ENCODE measurements at regions not wholly inside any gene's neighbourhood (a gene's known extent, or its start where the extent isn't known, plus 50 kb on each side); places are given as distances from the start of the nearest gene placed in this dataset.

DNA sequence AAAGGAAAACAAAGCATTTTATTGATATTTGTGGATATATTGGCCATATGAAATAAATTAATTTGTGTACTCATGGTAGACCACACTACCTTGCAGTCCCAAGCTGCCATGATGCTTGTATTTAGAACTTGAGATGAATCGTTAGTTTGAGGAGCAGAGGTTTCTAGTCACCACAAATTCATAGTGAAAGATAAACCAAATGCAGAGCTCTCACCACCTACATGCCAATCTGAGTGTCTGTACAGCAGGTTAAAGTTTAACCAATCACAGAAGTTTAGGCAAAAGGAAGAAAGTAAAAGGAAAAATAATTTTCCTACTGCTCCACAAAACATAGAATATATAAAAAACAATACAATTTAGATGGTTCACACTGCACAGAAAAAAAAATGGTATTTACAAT is 163.6 kb upstream of the FTMT start:
- no peaks in the 10 kb centered on the region for H3K4me1 ChIP-seq (ENCODE audit: control insufficient read depth, low read length)
- H3K27me3 ChIP-seq (ENCODE audit: control insufficient read depth, low read length): no peaks in the 10 kb centered on the region
- no peaks in the 10 kb centered on the region for H3F3A ChIP-seq (ENCODE audit: control insufficient read depth, insufficient read depth)
- H3K79me2 ChIP-seq (ENCODE audit: control insufficient read depth, low read length): no peaks in the 10 kb centered on the region
- no peaks in the 10 kb centered on the region for H3K9me3 ChIP-seq (ENCODE audit: control insufficient read depth, insufficient read depth, low read length)
- no peak overlapping the region for H3K4me3 ChIP-seq (ENCODE audit: low read length)
- no peak overlapping the region for H3K27ac ChIP-seq (ENCODE audit: low read depth, low read length)
- TF ChIP-seq, protein P1, sequence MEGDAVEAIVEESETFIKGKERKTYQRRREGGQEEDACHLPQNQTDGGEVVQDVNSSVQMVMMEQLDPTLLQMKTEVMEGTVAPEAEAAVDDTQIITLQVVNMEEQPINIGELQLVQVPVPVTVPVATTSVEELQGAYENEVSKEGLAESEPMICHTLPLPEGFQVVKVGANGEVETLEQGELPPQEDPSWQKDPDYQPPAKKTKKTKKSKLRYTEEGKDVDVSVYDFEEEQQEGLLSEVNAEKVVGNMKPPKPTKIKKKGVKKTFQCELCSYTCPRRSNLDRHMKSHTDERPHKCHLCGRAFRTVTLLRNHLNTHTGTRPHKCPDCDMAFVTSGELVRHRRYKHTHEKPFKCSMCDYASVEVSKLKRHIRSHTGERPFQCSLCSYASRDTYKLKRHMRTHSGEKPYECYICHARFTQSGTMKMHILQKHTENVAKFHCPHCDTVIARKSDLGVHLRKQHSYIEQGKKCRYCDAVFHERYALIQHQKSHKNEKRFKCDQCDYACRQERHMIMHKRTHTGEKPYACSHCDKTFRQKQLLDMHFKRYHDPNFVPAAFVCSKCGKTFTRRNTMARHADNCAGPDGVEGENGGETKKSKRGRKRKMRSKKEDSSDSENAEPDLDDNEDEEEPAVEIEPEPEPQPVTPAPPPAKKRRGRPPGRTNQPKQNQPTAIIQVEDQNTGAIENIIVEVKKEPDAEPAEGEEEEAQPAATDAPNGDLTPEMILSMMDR (IDR thresholded peaks at IDR 0.05; ENCODE audit: low read depth, low read length, poor library complexity, severe bottlenecking): no peak
- no peak for TF ChIP-seq EZH2phosphoT487 (IDR thresholded peaks at IDR 0.05; ENCODE audit: borderline replicate concordance, low read length)
- no peaks in the 10 kb centered on the region for H3K36me3 ChIP-seq (ENCODE audit: control insufficient read depth, low read length)
- H3K9me2 ChIP-seq (replicated peaks; ENCODE audit: control insufficient read depth, low read length): no peaks in the 10 kb centered on the region
- no peak overlapping the region for H3K4me2 ChIP-seq (ENCODE audit: low read length)
- no peaks in the 10 kb centered on the region for H4K20me1 ChIP-seq (ENCODE audit: control insufficient read depth, insufficient read depth, low read depth, low read length)

DNA sequence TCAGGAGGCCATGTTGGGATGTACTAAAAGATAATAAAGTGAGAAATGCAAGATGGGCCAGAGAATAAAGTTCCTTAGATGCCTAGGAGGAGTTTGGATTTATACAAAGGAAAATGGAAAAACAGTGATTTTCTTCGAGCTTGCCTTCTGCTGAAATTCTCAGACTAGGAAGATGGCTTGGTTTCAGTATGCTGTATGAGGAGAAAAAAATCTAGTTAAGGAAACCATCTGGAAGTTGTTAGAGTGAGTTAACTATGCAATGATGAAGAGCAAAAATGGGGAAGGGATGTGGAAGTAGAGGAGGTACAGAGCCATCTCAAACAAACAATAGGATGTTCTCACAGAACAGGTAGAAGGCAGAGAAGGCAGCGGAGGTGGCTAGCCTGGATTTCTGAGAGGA is 162.9 kb upstream of the FTMT start:
- no peak overlapping the region for H3K27ac ChIP-seq (ENCODE audit: low read depth, low read length)
- H3K9me3 ChIP-seq (ENCODE audit: control insufficient read depth, insufficient read depth, low read length): no peaks in the 10 kb centered on the region
- H4K20me1 ChIP-seq (ENCODE audit: control insufficient read depth, insufficient read depth, low read depth, low read length): no peaks in the 10 kb centered on the region
- H3K79me2 ChIP-seq (ENCODE audit: control insufficient read depth, low read length): no peaks in the 10 kb centered on the region
- TF ChIP-seq, protein P1 (IDR thresholded peaks at IDR 0.05; ENCODE audit: low read depth, low read length, poor library complexity, severe bottlenecking): no peak
- no peak for TF ChIP-seq EZH2phosphoT487 (IDR thresholded peaks at IDR 0.05; ENCODE audit: borderline replicate concordance, low read length)
- H3K9me2 ChIP-seq (replicated peaks; ENCODE audit: control insufficient read depth, low read length): no peaks in the 10 kb centered on the region
- no peaks in the 10 kb centered on the region for H3K27me3 ChIP-seq (ENCODE audit: control insufficient read depth, low read length)
- H3K36me3 ChIP-seq (ENCODE audit: control insufficient read depth, low read length): no peaks in the 10 kb centered on the region
- no peaks in the 10 kb centered on the region for H3K4me1 ChIP-seq (ENCODE audit: control insufficient read depth, low read length)
- H3K4me3 ChIP-seq (ENCODE audit: low read length): no peak overlapping the region
- no peak overlapping the region for H3K4me2 ChIP-seq (ENCODE audit: low read length)
- no peaks in the 10 kb centered on the region for H3F3A ChIP-seq (ENCODE audit: control insufficient read depth, insufficient read depth)

DNA sequence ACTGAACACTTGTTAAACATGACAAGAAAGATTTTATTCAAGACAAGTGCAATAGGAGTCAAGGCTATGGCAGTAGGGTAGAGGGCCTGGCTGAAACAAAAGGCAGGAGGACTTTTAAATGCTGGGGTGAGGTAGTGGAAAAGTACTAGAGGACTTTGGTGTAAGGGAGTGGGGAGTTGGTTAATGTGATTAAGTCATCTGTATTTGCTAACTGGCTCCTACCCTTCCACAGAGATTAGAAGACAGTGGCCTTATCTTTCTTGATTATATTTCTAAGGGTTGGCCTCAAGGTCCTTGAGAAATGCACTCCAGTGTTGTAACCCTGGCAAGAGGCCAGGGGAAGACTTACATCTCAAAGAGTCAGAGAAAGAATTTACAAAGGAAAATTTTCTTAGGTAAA is 160.2 kb upstream of the FTMT start:
- Histone ChIP-seq H3K27ac (ENCODE audit: low read depth, low read length) (no peak overlapping the region), H3K4me2 (ENCODE audit: low read length) (no peak overlapping the region), H3K9me3 (ENCODE audit: control insufficient read depth, insufficient read depth, low read length) (no peaks in the 10 kb centered on the region), H3K4me1 (ENCODE audit: control insufficient read depth, low read length) (no peaks in the 10 kb centered on the region), H3K9me2 (replicated peaks; ENCODE audit: control insufficient read depth, low read length) (no peaks in the 10 kb centered on the region), H3K79me2 (ENCODE audit: control insufficient read depth, low read length) (no peaks in the 10 kb centered on the region), H3K36me3 (ENCODE audit: control insufficient read depth, low read length) (no peaks in the 10 kb centered on the region), H4K20me1 (ENCODE audit: control insufficient read depth, insufficient read depth, low read depth, low read length) (no peaks in the 10 kb centered on the region), H3K4me3 (ENCODE audit: low read length) (no peak overlapping the region), H3F3A (ENCODE audit: control insufficient read depth, insufficient read depth) (no peaks in the 10 kb centered on the region), H3K27me3 (ENCODE audit: control insufficient read depth, low read length) (no peaks in the 10 kb centered on the region)
- no peak for TF ChIP-seq EZH2phosphoT487 (IDR thresholded peaks at IDR 0.05; ENCODE audit: borderline replicate concordance, low read length)
- TF ChIP-seq, protein P1 (IDR thresholded peaks at IDR 0.05; ENCODE audit: low read depth, low read length, poor library complexity, severe bottlenecking): no peak

DNA sequence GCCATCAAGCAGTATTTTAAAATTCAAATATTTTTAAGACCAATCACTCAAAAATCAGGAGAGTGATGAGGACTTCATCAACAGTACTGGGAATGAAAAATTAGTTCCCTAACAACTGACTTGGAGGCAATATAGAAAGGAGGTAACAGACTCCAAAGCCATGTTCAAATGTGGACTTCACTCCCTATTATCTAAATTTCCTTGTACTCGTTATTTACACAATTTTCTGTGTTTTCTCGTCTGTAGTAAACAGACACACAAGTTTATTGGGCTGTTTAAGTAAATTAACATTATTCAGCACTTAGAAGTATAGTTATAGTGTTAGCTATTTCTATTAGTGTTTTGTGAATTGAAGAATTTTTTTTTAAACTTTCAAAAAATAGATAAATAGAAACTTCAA is 159.5 kb upstream of the FTMT start:
- no peak overlapping the region for H3K4me2 ChIP-seq (ENCODE audit: low read length)
- no peaks in the 10 kb centered on the region for H3K4me1 ChIP-seq (ENCODE audit: control insufficient read depth, low read length)
- H3K27ac ChIP-seq (ENCODE audit: low read depth, low read length): no peak overlapping the region

More for the DNA sequence above, 159.5 kb upstream of the FTMT start:
- Histone ChIP-seq H3F3A (ENCODE audit: control insufficient read depth, insufficient read depth) (no peaks in the 10 kb centered on the region), H4K20me1 (ENCODE audit: control insufficient read depth, insufficient read depth, low read depth, low read length) (no peaks in the 10 kb centered on the region), H3K27me3 (ENCODE audit: control insufficient read depth, low read length) (no peaks in the 10 kb centered on the region), H3K36me3 (ENCODE audit: control insufficient read depth, low read length) (no peaks in the 10 kb centered on the region), H3K4me3 (ENCODE audit: low read length) (no peak overlapping the region), H3K9me2 (replicated peaks; ENCODE audit: control insufficient read depth, low read length) (no peaks in the 10 kb centered on the region), H3K9me3 (ENCODE audit: control insufficient read depth, insufficient read depth, low read length) (no peaks in the 10 kb centered on the region), H3K79me2 (ENCODE audit: control insufficient read depth, low read length) (no peaks in the 10 kb centered on the region)
- TF ChIP-seq EZH2phosphoT487 (IDR thresholded peaks at IDR 0.05; ENCODE audit: borderline replicate concordance, low read length): no peak
- TF ChIP-seq, protein P1 (IDR thresholded peaks at IDR 0.05; ENCODE audit: low read depth, low read length, poor library complexity, severe bottlenecking): no peak
